Activated CD4-positive, alpha-beta memory T cell treated with anti-CD3 and anti-CD28 coated beads for 36 hours (primary cell): ENCODE measurements at regions not wholly inside any gene's neighbourhood (a gene's known extent, or its start where the extent isn't known, plus 50 kb on each side); places are given as distances from the start of the nearest gene placed in this dataset.

Experiments
- CTCF ChIA-PET: fragments of 350-600 bp; sonication (Branson Sonifier 250); formaldehyde crosslinking; loops from one replicate; lab custom pipeline; 2021; ENCODE audit warnings: antibody characterized with exemption, inconsistent platforms; lab: Charles Lee
- POLR2A ChIA-PET: fragments of 350-600 bp; sonication (Branson Sonifier 250); formaldehyde crosslinking; loops from one replicate; lab custom pipeline; 2021; ENCODE audit warnings: antibody characterized with exemption; lab: Charles Lee
- DNase-seq: peaks from one replicate; pipeline ENCODE4 v3.0.0-alpha.2; 2020
- H3K27ac Mint-ChIP-seq: one replicate; pipeline ENCODE4 v1.8.0; 2021; ENCODE audit warnings: mixed read lengths
- H3K27me3 Mint-ChIP-seq: one replicate; pipeline ENCODE4 v1.8.0; 2021; ENCODE audit warnings: mixed read lengths
- H3K36me3 Mint-ChIP-seq: one replicate; pipeline ENCODE4 v1.8.0; 2021; ENCODE audit warnings: mixed read lengths
- H3K4me1 Mint-ChIP-seq: one replicate; pipeline ENCODE4 v1.8.0; 2021; ENCODE audit warnings: low read depth, mixed read lengths
- H3K4me3 Mint-ChIP-seq: one replicate; pipeline ENCODE4 v1.8.0; 2021; ENCODE audit warnings: mild to moderate bottlenecking, mixed read lengths
- H3K9me3 Mint-ChIP-seq: one replicate; pipeline ENCODE4 v1.8.0; 2021; ENCODE audit warnings: mixed read lengths
- intact Hi-C: fragments of 100-400 bp; cut with micrococcal nuclease; formaldehyde crosslinking; loops from one replicate; pipeline ENCODE4 v1.15.1; 2023

- Mint-ChIP-seq H3K4me3 (no peak overlapping the region), H3K27ac (no peak overlapping the region), H3K4me1 (no peaks in the 10 kb centered on the region), H3K9me3 (no peaks in the 10 kb centered on the region), H3K36me3 (no peaks in the 10 kb centered on the region), H3K27me3 (peaks cover 24% of the 10 kb centered on the region)
- intact Hi-C loops: no loop called here
- ChIA-PET CTCF (interaction anchor here (0.7 to 0.9 kb wide), 2 partner anchors 55 to 164 kb away, joined by 3 to 5 read pairs; no protein-coding TSS in a partner anchor), POLR2A (no interaction called here)
- DNase-seq: no peak
These were observed 148.6 kb upstream of the CPSF6 start for GRCh38 chr12:69090722-69091121.

DNA sequence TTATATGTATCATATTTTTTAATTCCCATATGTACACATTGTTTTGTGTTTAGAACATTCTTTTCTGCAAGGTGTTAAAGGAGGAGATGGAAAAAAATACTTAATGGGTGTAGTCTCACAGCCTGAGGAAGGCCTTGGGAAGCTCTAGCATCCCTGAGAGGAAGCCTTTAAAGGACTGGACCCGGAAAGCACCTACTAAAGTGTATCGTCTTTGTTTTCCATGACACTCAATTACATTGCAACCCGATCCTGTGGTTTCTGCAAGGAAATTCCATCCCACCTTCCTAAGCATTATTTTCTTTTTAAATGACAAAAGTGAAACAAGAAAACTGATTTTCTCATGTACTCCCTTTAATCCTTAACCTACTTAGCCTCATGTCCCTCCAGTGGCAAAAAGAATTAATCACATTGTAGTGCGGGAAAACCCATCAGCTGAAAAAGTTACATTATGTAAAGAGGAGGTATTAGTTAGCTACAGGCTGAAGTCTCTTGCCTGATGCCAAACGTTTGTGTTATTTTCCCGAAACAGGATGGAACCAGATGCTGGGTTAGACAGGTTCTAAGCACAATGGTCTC, 147.8 kb upstream of the CPSF6 start:
- CTCF ChIA-PET: interaction anchor here (0.7 to 0.9 kb wide), 2 partner anchors 54 to 163 kb away, joined by 3 to 5 read pairs; no protein-coding TSS in a partner anchor
- POLR2A ChIA-PET: no interaction called here
- no peaks in the 10 kb centered on the region for H3K36me3 Mint-ChIP-seq
- no peaks in the 10 kb centered on the region for H3K9me3 Mint-ChIP-seq
- peaks cover 24% of the 10 kb centered on the region for H3K27me3 Mint-ChIP-seq
- H3K27ac Mint-ChIP-seq: no peak overlapping the region
- DNase-seq: no peak
- H3K4me1 Mint-ChIP-seq: no peaks in the 10 kb centered on the region
- no peak overlapping the region for H3K4me3 Mint-ChIP-seq
- intact Hi-C loops: no loop called here

- Mint-ChIP-seq H3K27me3 (peaks cover 24% of the 10 kb centered on the region), H3K4me3 (no peak overlapping the region), H3K9me3 (no peaks in the 10 kb centered on the region), H3K36me3 (no peaks in the 10 kb centered on the region), H3K27ac (no peak overlapping the region), H3K4me1 (no peaks in the 10 kb centered on the region)
- ChIA-PET CTCF (no interaction called here), POLR2A (no interaction called here)
- intact Hi-C loops: no loop called here
- no peak for DNase-seq
These were observed 147.2 kb upstream of the CPSF6 start for GRCh38 chr12:69092137-69092536.

GRCh38 chr12:69094606-69095216, 144.7 kb upstream of the CPSF6 start:
- no peaks in the 10 kb centered on the region for H3K36me3 Mint-ChIP-seq
- no peaks in the 10 kb centered on the region for H3K4me1 Mint-ChIP-seq
- intact Hi-C loops: no loop called here
- H3K4me3 Mint-ChIP-seq: no peak overlapping the region
- ChIA-PET POLR2A (no interaction called here), CTCF (interaction anchor here (0.8 kb wide), 1 partner anchor 62 kb away, joined by 3 read pairs; no protein-coding TSS in a partner anchor)
- H3K27ac Mint-ChIP-seq: no peak overlapping the region
- peaks cover 19% of the 10 kb centered on the region for H3K27me3 Mint-ChIP-seq
- DNase-seq: no peak
- no peaks in the 10 kb centered on the region for H3K9me3 Mint-ChIP-seq

DNA sequence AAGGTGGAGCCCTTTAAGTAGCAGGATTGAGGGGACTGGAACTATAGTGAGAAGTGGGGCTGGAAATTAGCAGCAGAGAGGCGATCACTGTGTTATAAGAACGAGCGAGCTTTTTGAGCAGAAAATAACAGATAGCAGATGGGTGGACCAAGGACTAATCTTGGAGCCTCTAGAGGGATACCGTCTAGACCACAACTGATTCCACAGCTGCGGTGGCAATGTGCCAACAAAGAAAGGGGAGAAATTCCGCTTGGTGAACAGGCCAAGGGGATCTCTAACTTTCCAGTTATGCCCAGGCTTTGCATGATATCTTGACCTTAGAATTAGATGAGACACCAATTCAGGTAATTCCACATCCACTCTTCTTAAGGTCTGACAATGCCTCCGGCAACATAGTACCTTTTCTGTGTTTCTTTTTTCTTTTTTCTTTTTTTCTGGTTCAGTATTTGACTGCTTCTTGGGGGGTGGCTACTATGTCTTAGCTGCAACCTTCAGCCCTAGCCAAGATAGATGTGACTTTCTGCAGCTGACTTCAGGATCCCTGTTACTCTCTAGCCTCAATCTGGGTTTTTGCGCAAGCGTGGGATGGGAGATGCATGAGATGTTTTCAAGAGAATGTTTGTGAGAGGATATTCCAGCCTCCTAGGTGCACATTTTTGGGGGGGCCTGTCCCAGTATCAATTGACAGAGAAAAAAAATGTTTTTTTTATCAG, 143.4 kb upstream of the CPSF6 start:
- no peak for DNase-seq
- ChIA-PET POLR2A (no interaction called here), CTCF (no interaction called here)
- Mint-ChIP-seq H3K4me1 (no peaks in the 10 kb centered on the region), H3K4me3 (no peak overlapping the region), H3K27ac (no peak overlapping the region), H3K36me3 (no peaks in the 10 kb centered on the region), H3K27me3 (peaks cover 10% of the 10 kb centered on the region), H3K9me3 (no peaks in the 10 kb centered on the region)
- intact Hi-C loops: no loop called here

- Mint-ChIP-seq H3K9me3 (no peaks in the 10 kb centered on the region), H3K36me3 (no peaks in the 10 kb centered on the region), H3K4me1 (no peaks in the 10 kb centered on the region), H3K4me3 (no peak overlapping the region), H3K27ac (no peak overlapping the region), H3K27me3 (peaks cover 10% of the 10 kb centered on the region)
- POLR2A ChIA-PET: no interaction called here
- CTCF ChIA-PET: no interaction called here
- intact Hi-C loops: no loop called here
- no peak for DNase-seq
These were observed 142.6 kb upstream of the CPSF6 start for GRCh38 chr12:69096669-69097335.

GRCh38 chr12:69097619-69098368, 141.6 kb upstream of the CPSF6 start:
- CTCF ChIA-PET: no interaction called here
- Mint-ChIP-seq H3K27me3 (peaks cover 10% of the 10 kb centered on the region), H3K27ac (no peak overlapping the region), H3K36me3 (no peaks in the 10 kb centered on the region), H3K9me3 (no peaks in the 10 kb centered on the region), H3K4me3 (no peak overlapping the region), H3K4me1 (no peaks in the 10 kb centered on the region)
- intact Hi-C loops: no loop called here
- DNase-seq: no peak
- POLR2A ChIA-PET: no interaction called here

GRCh38 chr12:69099201-69099837, 140.1 kb upstream of the CPSF6 start:
- no peak for DNase-seq
- Mint-ChIP-seq H3K36me3 (no peaks in the 10 kb centered on the region), H3K9me3 (no peaks in the 10 kb centered on the region), H3K4me3 (no peak overlapping the region), H3K4me1 (no peaks in the 10 kb centered on the region), H3K27ac (no peak overlapping the region), H3K27me3 (peaks cover 1% of the 10 kb centered on the region)
- ChIA-PET POLR2A (no interaction called here), CTCF (no interaction called here)
- intact Hi-C loops: no loop called here

DNA sequence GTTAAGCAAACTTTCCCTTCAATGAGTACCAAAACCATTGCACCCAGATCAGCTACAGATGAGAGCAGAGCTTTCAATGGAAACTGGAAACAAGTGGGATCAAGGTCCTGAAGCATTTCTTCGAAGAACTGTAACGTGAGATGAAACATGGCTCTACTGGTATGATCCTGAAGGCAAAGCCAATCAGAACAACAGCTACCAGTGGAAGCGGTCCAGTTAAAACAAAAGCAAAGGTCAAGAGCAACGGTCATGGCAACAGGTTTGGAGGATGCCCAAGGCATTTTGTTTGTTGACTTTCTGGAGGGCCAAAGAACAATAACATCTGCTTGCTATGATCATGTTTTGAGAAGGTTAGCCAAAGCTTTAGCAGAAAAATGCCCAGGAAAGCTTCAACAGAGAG, 137.9 kb upstream of the CPSF6 start:
- CTCF ChIA-PET: no interaction called here
- Mint-ChIP-seq H3K27me3 (peaks cover 1% of the 10 kb centered on the region), H3K27ac (no peak overlapping the region), H3K4me1 (no peaks in the 10 kb centered on the region), H3K4me3 (no peak overlapping the region), H3K36me3 (no peaks in the 10 kb centered on the region), H3K9me3 (no peaks in the 10 kb centered on the region)
- POLR2A ChIA-PET: no interaction called here
- no peak for DNase-seq
- intact Hi-C loops: no loop called here

DNA sequence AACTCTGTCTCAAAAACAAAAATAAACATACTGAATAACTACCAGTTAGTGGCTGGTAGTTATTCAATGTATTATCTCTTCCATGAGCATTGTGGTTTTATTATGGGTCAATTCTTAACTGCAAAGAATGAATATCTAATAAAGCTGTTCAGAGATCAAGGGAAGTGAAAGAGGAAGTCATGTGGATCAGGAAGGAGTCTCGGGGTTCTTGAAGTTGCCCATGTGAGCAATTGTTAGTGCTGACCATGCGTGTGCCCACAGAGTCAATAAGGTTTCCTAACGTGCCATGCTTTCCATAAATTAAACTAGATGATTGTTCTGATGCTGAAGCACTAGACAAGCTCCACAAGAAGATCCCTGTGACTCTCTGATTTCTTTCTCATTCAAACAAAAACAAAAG, 136.5 kb upstream of the CPSF6 start:
- POLR2A ChIA-PET: no interaction called here
- H3K9me3 Mint-ChIP-seq: no peaks in the 10 kb centered on the region
- no peak for DNase-seq
- no peaks in the 10 kb centered on the region for H3K4me1 Mint-ChIP-seq
- no peak overlapping the region for H3K4me3 Mint-ChIP-seq
- CTCF ChIA-PET: no interaction called here
- H3K36me3 Mint-ChIP-seq: no peaks in the 10 kb centered on the region
- intact Hi-C loops: no loop called here
- H3K27ac Mint-ChIP-seq: no peak overlapping the region
- H3K27me3 Mint-ChIP-seq: peaks cover 1% of the 10 kb centered on the region

DNA sequence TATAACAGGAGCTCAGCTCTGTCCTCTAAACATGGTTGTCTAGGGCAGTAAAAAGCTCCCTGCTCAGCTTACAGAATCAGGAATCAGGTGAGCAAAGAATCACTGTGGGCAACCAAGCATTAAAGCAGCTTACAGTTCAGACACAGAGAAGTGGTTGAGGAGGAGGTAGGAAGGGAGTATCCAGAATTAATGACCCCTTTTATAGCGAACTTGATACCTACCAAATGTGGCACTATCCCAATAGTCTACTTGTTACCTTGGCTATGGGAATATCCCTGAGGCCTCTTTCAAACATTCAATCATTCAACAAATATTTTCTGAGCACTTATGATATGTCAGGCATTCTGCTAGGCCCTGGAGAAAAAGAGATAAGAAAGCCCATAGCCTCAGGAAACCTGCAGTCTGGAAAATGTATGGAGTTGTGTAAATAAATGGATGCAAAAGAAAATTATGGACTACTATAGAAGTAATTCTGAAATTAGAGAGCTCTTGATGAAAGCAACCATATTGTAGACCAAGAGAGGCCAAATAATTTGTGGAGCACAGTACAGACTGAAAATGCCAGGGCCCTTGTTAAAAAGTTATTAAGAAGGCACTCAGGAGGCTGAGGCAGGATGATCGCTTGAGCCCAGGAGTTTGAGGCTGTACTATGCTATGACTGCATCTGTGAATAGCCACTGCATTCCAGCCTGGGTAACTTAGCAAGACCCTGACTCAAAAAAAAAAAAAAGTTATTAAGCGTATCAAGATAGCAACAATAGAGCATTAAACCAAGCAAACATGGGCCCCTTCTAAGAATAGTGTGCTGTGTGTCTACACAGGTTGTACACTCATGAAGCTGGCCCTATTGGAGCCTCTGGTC, 134.0 kb upstream of the CPSF6 start:
- no peak overlapping the region for H3K27ac Mint-ChIP-seq
- H3K9me3 Mint-ChIP-seq: no peaks in the 10 kb centered on the region
- no peak for DNase-seq
- H3K36me3 Mint-ChIP-seq: no peaks in the 10 kb centered on the region
- H3K4me3 Mint-ChIP-seq: no peak overlapping the region
- intact Hi-C loops: no loop called here
- ChIA-PET POLR2A (no interaction called here), CTCF (interaction anchor here (0.9 kb wide), 1 partner anchor 50 kb away, joined by 3 read pairs; no protein-coding TSS in a partner anchor)
- no peaks in the 10 kb centered on the region for H3K27me3 Mint-ChIP-seq
- no peaks in the 10 kb centered on the region for H3K4me1 Mint-ChIP-seq
